GM19468 (cell line): ENCODE measurements at regions not wholly inside any gene's neighbourhood (a gene's known extent, or its start where the extent isn't known, plus 50 kb on each side); places are given as distances from the start of the nearest gene placed in this dataset.
A peak's percentile ranks its signal among the peaks of the same experiment; 100 is the strongest.

Source experiments
- ATAC-seq: cut with Tn5 transposase; IDR thresholded peaks from one replicate; pipeline ENCODE4 v1.9.1; 2021; ENCODE audit warnings: mild to moderate bottlenecking, moderate library complexity, moderate number of reproducible peaks; ENCODE audit not compliant: unreplicated experiment; ENCODE audit errors: extremely low read depth

DNA sequence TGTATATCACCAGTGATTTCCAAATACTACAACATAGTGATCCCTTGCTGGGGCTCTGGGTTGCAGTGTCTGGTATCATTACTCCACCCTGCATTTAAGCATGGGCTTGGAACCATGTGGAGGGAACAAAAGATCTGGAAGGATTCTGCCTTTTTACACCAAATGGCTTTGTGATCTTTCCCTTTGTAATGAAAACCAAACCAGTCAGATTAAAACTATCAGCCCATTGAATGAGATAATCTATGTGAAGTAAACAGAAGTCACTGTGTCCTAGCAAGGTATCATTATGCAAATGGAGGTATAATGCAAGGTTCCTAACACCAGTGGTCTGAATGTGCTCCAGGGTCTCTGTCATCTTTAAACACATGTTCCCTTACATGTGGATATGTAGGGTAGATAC, 474.7 kb upstream of the TNP1 start:
- no peak for ATAC-seq

GRCh38 chr2:217332866-217333265, 473.0 kb upstream of the TNP1 start:
- ATAC-seq = no peak

- ATAC-seq = no peak
These were observed 472.5 kb upstream of the TNP1 start for GRCh38 chr2:217332417-217332791.

GRCh38 chr2:217331523-217332416, 471.9 kb upstream of the TNP1 start:
- ATAC-seq = no peak

- ATAC-seq = no peak
These were observed 470.8 kb upstream of the TNP1 start for GRCh38 chr2:217330647-217331046.

GRCh38 chr2:217329023-217329431, 469.2 kb upstream of the TNP1 start:
- no peak for ATAC-seq

DNA sequence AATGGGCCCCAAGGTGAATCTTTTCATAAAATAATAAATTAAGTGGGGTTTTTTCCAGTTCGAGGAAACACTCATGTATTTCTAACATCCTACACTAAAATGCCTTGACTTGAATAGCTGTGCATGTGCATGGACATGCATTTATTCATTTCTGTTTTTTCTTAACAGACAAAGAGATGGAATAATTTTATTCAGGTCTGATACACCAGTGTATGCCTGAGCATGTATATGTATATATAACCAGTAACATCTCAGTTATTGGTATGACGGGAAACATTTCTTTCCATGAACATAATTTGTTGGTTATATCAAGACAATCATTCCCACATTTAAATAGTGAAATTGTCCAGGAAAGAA, 468.7 kb upstream of the TNP1 start:
- ATAC-seq = no peak

DNA sequence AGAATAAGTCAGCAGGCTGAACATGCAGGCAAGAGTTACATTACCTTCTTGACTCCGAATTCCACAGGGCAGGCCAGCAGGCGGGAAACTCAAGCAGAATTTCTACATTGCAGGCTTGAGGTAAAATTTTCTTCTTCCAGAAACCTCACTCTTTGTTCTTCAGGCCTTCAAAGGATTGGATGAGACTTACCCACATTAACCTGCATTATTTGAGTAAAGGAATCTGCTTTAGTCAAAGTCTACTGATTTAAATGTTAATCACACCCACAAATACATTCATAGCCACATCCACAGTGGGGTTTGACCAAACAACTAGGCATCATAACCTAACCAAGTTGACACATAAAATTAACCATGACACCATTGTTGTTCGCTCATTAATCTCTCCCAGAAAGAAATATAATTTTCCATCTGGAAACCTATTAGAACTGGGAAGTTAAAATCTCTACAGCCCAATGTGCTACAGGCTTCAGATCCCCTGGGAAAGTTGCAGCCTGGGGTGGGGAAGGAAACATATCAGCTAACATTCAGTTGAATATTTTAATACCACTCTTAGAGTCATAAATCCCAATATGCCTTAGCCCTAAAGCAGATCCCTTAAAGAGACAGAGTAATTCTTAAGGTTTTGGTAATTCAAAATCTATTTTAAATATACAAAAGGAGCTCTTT, 468.2 kb upstream of the TNP1 start:
- no peak for ATAC-seq

GRCh38 chr2:217326238-217327022, 466.6 kb upstream of the TNP1 start:
- ATAC-seq = no peak

- ATAC-seq = no peak
These were observed 466.0 kb upstream of the TNP1 start for GRCh38 chr2:217325816-217326215.

DNA sequence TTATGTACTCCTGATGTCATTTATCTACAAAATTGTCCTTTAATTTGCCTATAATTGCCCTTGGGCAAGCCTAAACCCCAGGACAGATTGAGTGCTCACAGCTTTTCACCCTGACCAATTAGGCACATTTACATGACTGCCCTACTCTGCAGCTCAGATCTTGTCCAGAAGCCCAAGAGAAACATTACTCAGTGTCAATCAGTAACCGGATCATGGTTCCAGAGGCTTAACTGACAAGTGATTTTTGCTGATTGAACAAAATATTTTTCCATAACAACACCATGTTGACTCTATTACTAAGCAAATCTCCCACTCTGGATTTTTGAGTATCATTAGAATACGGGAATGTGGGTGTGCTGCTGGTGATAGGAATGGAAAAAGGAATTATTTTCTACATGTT, 465.4 kb upstream of the TNP1 start:
- ATAC-seq = no peak

DNA sequence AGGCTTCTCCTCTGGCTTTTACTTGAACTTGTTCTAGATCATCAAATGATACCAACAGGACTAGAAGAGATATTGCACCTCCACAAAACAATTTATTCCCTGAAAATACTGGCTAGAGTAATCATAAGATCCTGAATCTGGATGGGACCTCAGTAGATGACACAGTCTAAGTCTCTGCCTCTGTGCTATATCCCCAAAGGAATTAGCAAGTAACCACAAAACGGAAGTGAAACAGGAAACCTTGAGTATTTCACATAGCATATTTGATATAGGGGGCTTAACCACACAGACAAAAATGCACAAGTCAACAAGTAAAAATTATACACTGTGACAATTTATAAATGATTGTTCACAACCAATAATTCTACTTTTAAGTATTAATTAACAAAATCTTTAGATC, 456.9 kb upstream of the TNP1 start:
- peak; percentile 78 for ATAC-seq

DNA sequence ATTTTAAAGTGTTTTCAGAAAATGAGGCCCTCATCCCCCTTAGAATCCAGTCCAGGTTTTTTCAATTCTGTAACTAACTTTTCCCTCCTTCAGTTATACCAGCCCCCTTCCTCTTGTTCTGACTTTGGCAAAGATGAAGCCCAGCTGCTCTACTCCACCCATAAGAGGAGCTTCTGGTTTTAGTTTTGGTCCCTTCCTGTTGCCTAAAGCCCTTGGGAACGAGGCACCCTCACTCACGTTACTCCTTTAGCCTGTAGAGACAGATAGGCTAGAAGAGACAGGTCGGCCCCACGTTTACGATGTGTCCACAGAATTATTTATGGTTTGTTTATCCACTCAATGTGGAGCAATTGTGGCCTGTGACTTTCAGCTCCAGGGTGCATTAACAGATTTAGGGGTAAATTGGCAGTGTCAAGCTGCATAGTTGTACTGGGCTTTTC, 454.2 kb upstream of the TNP1 start:
- ATAC-seq = no peak

- ATAC-seq = no peak
These were observed 453.5 kb upstream of the TNP1 start for GRCh38 chr2:217313386-217313785.

DNA sequence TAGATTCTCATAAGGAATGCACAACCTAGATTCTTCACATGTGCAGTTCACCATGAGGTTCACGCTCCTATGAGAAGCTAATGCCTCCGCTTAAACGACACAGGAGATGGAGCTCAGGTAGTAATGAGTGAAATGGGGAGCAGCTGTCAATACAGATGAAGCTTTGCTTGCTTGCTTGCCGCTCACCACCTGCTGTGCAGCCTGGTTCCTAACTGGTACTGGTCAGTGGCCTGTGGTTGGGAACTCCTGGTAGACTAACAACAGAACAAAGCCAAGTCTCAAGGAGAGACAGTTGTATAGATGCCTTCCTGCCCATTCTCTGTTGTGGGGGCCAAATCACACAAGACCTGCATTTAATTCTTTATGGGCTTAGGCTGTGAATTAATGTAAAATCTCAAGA, 449.2 kb upstream of the TNP1 start:
- no peak for ATAC-seq

GRCh38 chr2:217307023-217307422, 447.2 kb upstream of the TNP1 start:
- ATAC-seq = no peak

DNA sequence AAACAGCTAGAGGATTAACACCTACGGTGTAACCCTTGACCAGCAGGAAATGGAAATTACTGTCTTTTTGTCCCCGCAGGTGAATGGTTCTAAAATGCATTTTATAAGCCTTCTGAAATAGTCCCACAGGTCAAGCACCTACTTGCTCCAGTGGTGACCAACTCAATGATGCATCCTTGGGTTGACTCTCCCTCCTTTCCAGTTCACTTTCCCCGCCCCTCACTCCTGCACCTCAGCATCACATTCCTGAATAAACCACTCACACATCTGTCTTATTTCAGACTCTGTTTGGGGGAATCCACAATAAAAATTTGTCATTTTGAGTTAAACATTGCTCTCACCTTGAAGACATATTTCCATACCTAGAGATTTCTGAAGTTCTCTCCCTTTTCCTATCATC, 446.0 kb upstream of the TNP1 start:
- ATAC-seq = no peak

- no peak for ATAC-seq
These were observed 444.7 kb upstream of the TNP1 start for GRCh38 chr2:217304582-217304981.

DNA sequence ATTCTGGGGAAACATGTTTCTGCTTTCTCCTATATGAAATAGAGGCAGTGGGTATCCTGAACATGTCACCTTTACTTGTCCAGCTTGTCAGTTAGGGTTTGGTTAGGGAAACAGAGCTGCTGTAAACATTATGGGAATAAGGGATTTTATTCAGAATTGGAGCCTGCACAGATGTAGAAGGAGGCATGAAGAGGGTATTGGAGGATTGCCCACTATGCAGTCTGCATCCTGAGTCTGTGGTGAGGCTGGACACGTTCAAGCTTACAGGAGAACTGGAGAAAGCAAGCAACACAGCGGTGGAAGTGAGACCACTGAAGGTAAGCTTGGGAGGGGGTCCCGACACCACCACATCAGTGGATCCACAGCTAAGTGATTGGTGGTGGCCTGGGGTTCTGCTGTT, 443.0 kb upstream of the TNP1 start:
- no peak for ATAC-seq

DNA sequence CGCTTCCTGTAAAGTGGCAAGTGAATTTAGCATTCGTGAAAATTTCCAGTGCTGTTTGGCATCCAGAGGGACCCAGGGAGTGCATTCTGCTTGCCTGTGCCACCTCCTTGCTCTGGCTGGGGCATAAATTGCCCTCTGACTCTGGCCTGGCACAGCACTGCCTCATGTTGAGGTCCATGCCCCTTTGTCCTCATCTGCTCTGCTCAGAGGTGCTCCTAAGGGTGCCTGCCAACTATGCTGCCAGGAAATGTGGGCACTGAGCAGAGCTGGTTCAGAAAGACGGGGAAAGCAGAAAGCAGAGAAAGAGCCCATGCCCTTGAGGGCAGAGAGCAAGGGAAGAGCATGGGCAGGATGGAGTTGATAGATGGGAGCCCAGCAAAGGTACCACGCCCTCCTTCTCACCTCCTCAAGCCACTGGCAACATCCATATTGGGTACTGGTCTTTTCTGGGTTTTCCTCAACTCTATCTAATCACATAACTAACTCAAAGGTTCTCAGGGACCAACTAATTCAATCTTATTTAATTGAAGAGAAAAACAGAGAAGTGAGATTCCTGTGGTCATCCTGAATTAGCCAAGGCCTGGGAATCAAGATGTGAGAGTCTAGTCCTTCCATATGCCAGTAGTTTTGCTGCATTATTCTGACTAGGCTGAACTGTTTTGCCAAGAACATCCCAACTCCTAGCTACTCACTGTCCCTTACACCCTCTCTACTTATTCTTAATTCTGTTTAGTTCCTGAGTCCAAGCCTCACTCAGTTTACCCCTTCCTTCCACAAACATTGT, 441.5 kb upstream of the TNP1 start:
- ATAC-seq = no peak
